ENCODE measurements at regions not wholly inside any gene's neighbourhood (a gene's known extent, or its start where the extent isn't known, plus 50 kb on each side); places are given as distances from the start of the nearest gene placed in this dataset.

- H3K27ac Mint-ChIP-seq (ENCODE audit: unreplicated experiment): no peak overlapping the region
- Histone ChIP-seq H3K27ac (ENCODE audit: low read depth, low read length) (no peak overlapping the region), H3K4me1 (ENCODE audit: insufficient read depth, low read length) (no peaks in the 10 kb centered on the region), H3K4me3 (ENCODE audit: insufficient read depth, low read depth, low read length) (no peak overlapping the region), H3K79me2 (ENCODE audit: insufficient read depth, low read length) (no peaks in the 10 kb centered on the region), H2AFZ (ENCODE audit: low read depth, low read length) (no peak overlapping the region), H3K9me3 (ENCODE audit: insufficient read depth, low read depth, low read length) (no peaks in the 10 kb centered on the region), H4K20me1 (ENCODE audit: insufficient read depth, low read length) (no peaks in the 10 kb centered on the region), H3K9ac (ENCODE audit: low read length) (no peak overlapping the region), H3K27me3 (ENCODE audit: insufficient read depth, low read length) (peaks cover 2% of the 10 kb centered on the region), H3K4me2 (ENCODE audit: low read length) (no peak overlapping the region), H3K36me3 (ENCODE audit: insufficient read depth, low read length) (no peaks in the 10 kb centered on the region)
- H3K9me3 Mint-ChIP-seq (ENCODE audit: unreplicated experiment): no peaks in the 10 kb centered on the region
- FAIRE-seq (no peak), DNase-seq (ENCODE audit: low read depth) (no peak)
- no peaks in the 10 kb centered on the region for H3K4me1 Mint-ChIP-seq (ENCODE audit: low read depth, unreplicated experiment)
- no peaks in the 10 kb centered on the region for H3K36me3 Mint-ChIP-seq (ENCODE audit: low read depth, unreplicated experiment)
- no peak for TF ChIP-seq EZH2 (IDR thresholded peaks at IDR 0.05; ENCODE audit: insufficient read depth, low read length)
- TF ChIP-seq CTCF (IDR thresholded peaks at IDR 0.05; ENCODE audit: insufficient read depth, low read depth, low read length): no peak
- H3K27me3 Mint-ChIP-seq (ENCODE audit: low read depth, unreplicated experiment): peaks cover 26% of the 10 kb centered on the region
- no peak overlapping the region for H3K4me3 Mint-ChIP-seq (ENCODE audit: unreplicated experiment)
Measured at GRCh38 chr7:25537662-25538375, 309.5 kb upstream of the NPVF start.

GRCh38 chr7:25541094-25541821 is 313.0 kb upstream of the NPVF start:
- H3K9ac ChIP-seq (ENCODE audit: low read length): no peak overlapping the region
- no peaks in the 10 kb centered on the region for H3K36me3 ChIP-seq (ENCODE audit: insufficient read depth, low read length)
- no peak for FAIRE-seq
- Mint-ChIP-seq H3K4me1 (ENCODE audit: low read depth, unreplicated experiment) (no peaks in the 10 kb centered on the region), H3K9me3 (ENCODE audit: unreplicated experiment) (no peaks in the 10 kb centered on the region), H3K4me3 (ENCODE audit: unreplicated experiment) (no peak overlapping the region), H3K36me3 (ENCODE audit: low read depth, unreplicated experiment) (no peaks in the 10 kb centered on the region), H3K27me3 (ENCODE audit: low read depth, unreplicated experiment) (peaks cover 27% of the 10 kb centered on the region), H3K27ac (ENCODE audit: unreplicated experiment) (no peak overlapping the region)
- H3K27ac ChIP-seq (ENCODE audit: low read depth, low read length): no peak overlapping the region
- DNase-seq (ENCODE audit: low read depth): no peak
- H3K4me1 ChIP-seq (ENCODE audit: insufficient read depth, low read length): no peaks in the 10 kb centered on the region
- no peaks in the 10 kb centered on the region for H3K79me2 ChIP-seq (ENCODE audit: insufficient read depth, low read length)
- no peak overlapping the region for H3K4me3 ChIP-seq (ENCODE audit: insufficient read depth, low read depth, low read length)
- no peak for TF ChIP-seq EZH2 (IDR thresholded peaks at IDR 0.05; ENCODE audit: insufficient read depth, low read length)
- no peak for TF ChIP-seq CTCF (IDR thresholded peaks at IDR 0.05; ENCODE audit: insufficient read depth, low read depth, low read length)
- no peaks in the 10 kb centered on the region for H3K9me3 ChIP-seq (ENCODE audit: insufficient read depth, low read depth, low read length)
- no peaks in the 10 kb centered on the region for H3K27me3 ChIP-seq (ENCODE audit: insufficient read depth, low read length)
- H4K20me1 ChIP-seq (ENCODE audit: insufficient read depth, low read length): no peaks in the 10 kb centered on the region
- H2AFZ ChIP-seq (ENCODE audit: low read depth, low read length): no peak overlapping the region
- no peak overlapping the region for H3K4me2 ChIP-seq (ENCODE audit: low read length)

GRCh38 chr7:25541877-25542276 is 313.6 kb upstream of the NPVF start:
- Histone ChIP-seq H3K27ac (ENCODE audit: low read depth, low read length) (no peak overlapping the region), H3K27me3 (ENCODE audit: insufficient read depth, low read length) (no peaks in the 10 kb centered on the region), H4K20me1 (ENCODE audit: insufficient read depth, low read length) (no peaks in the 10 kb centered on the region), H3K9me3 (ENCODE audit: insufficient read depth, low read depth, low read length) (no peaks in the 10 kb centered on the region), H3K4me3 (ENCODE audit: insufficient read depth, low read depth, low read length) (no peak overlapping the region), H3K9ac (ENCODE audit: low read length) (no peak overlapping the region), H3K79me2 (ENCODE audit: insufficient read depth, low read length) (no peaks in the 10 kb centered on the region), H3K36me3 (ENCODE audit: insufficient read depth, low read length) (no peaks in the 10 kb centered on the region), H2AFZ (ENCODE audit: low read depth, low read length) (no peak overlapping the region), H3K4me1 (ENCODE audit: insufficient read depth, low read length) (no peaks in the 10 kb centered on the region), H3K4me2 (ENCODE audit: low read length) (no peak overlapping the region)
- H3K9me3 Mint-ChIP-seq (ENCODE audit: unreplicated experiment): no peaks in the 10 kb centered on the region
- TF ChIP-seq CTCF (IDR thresholded peaks at IDR 0.05; ENCODE audit: insufficient read depth, low read depth, low read length) (no peak), EZH2 (IDR thresholded peaks at IDR 0.05; ENCODE audit: insufficient read depth, low read length) (no peak)
- peaks cover 27% of the 10 kb centered on the region for H3K27me3 Mint-ChIP-seq (ENCODE audit: low read depth, unreplicated experiment)
- no peak overlapping the region for H3K4me3 Mint-ChIP-seq (ENCODE audit: unreplicated experiment)
- no peaks in the 10 kb centered on the region for H3K36me3 Mint-ChIP-seq (ENCODE audit: low read depth, unreplicated experiment)
- H3K27ac Mint-ChIP-seq (ENCODE audit: unreplicated experiment): no peak overlapping the region
- no peak for DNase-seq (ENCODE audit: low read depth)
- no peak for FAIRE-seq
- no peaks in the 10 kb centered on the region for H3K4me1 Mint-ChIP-seq (ENCODE audit: low read depth, unreplicated experiment)

Data from astrocyte (in vitro differentiated cells and primary cell).